ENCODE measurements at regions not wholly inside any gene's neighbourhood (a gene's known extent, or its start where the extent isn't known, plus 50 kb on each side); places are given as distances from the start of the nearest gene placed in this dataset.

DNA sequence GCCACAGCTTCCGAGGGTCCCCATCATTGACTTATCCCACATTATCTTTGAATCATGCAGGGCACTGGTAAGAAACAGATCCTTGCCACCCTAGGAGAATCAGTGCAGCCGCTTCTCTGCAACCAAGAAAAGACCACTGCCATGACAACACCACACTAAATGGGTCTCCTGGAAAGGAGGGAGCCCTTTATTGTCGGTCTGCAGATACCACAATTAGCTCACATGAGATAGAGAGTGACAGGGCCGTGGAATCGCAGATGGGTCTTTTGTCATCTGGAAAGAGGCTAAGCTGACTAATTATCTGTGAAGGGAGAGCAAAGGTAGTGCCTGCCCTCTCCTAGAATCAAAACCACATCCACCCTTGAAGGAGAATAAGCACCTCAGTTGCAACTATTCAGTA, 178.3 kb upstream of the MYO16 start:
- Mint-ChIP-seq H3K36me3 (no peaks in the 10 kb centered on the region), H3K9me3 (no peaks in the 10 kb centered on the region), H3K4me1 (ENCODE audit: unreplicated experiment) (no peaks in the 10 kb centered on the region), H3K27ac (no peak overlapping the region), H3K27me3 (no peaks in the 10 kb centered on the region), H3K4me3 (no peak overlapping the region)
- no peak for DNase-seq (ENCODE audit: extremely low spot score, unreplicated experiment)
- TF ChIP-seq, protein P1, sequence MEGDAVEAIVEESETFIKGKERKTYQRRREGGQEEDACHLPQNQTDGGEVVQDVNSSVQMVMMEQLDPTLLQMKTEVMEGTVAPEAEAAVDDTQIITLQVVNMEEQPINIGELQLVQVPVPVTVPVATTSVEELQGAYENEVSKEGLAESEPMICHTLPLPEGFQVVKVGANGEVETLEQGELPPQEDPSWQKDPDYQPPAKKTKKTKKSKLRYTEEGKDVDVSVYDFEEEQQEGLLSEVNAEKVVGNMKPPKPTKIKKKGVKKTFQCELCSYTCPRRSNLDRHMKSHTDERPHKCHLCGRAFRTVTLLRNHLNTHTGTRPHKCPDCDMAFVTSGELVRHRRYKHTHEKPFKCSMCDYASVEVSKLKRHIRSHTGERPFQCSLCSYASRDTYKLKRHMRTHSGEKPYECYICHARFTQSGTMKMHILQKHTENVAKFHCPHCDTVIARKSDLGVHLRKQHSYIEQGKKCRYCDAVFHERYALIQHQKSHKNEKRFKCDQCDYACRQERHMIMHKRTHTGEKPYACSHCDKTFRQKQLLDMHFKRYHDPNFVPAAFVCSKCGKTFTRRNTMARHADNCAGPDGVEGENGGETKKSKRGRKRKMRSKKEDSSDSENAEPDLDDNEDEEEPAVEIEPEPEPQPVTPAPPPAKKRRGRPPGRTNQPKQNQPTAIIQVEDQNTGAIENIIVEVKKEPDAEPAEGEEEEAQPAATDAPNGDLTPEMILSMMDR (conservative IDR thresholded peaks at IDR 0.05) = no peak

DNA sequence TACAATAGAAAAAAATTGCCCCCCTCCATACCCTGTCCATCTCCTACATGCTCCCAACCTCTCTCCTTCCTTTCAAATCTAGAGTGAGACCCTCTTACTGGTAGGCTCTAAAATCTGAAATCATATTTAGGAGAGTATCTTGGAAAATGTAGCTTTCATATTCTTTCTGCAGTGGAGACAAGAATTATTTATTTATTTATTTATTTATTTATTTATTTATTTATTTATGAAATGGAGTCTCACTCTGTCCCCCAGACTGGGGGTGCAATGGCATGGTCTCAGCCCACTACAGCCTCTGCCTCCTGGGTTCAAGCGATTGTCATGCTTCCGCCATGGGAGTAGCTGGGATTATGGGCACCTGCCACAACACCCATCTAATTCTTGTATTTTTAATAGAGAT, 174.1 kb upstream of the MYO16 start:
- Mint-ChIP-seq H3K4me1 (ENCODE audit: unreplicated experiment) (no peaks in the 10 kb centered on the region), H3K27me3 (no peaks in the 10 kb centered on the region), H3K9me3 (no peaks in the 10 kb centered on the region), H3K36me3 (no peaks in the 10 kb centered on the region), H3K4me3 (no peak overlapping the region), H3K27ac (no peak overlapping the region)
- TF ChIP-seq, protein P1 (conservative IDR thresholded peaks at IDR 0.05) = no peak
- DNase-seq (ENCODE audit: extremely low spot score, unreplicated experiment) = no peak

DNA sequence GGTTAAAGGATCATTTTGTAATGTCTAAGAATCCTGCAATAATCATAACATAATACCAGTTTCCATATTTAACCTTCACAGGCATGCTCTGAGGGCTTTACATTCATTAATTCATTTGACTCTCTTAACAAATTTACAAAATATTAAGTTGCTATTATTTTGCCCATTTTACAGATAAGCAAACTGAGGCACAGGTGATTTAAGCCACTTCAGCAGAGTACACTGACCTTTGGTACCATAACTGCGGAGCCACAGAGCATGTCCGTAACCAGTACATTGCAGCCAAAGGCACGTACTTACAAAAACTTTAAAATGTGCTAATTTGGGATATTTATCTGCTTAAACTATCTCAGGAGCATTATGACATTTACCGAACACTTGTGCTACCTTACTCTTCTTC, 169.4 kb upstream of the MYO16 start:
- Mint-ChIP-seq H3K4me1 (ENCODE audit: unreplicated experiment) (no peaks in the 10 kb centered on the region), H3K36me3 (no peaks in the 10 kb centered on the region)

DNA sequence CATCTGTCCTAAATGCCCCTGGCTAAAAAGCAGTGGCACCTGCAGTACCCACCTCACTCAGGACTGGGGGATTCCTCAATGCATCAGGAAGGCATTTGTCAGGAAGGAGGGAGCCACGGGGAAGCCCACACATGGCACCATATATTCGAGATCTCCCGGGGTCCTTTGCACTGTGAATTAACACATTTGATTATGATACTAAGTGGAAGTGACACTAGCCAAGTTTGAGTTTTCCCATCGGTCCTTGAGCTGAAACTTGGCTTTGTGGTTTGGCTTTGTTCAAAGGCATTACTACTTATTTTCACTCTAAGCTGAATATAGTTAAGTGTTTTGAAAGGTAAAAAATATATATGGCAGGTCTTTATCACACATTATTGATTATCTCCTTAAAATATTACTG, 168.7 kb upstream of the MYO16 start:
- no peaks in the 10 kb centered on the region for H3K9me3 Mint-ChIP-seq

More for the DNA sequence above, 169.4 kb upstream of the MYO16 start:
- no peaks in the 10 kb centered on the region for H3K9me3 Mint-ChIP-seq
- TF ChIP-seq, protein P1 (conservative IDR thresholded peaks at IDR 0.05) = no peak
- H3K4me3 Mint-ChIP-seq = no peak overlapping the region
- no peak overlapping the region for H3K27ac Mint-ChIP-seq
- no peaks in the 10 kb centered on the region for H3K27me3 Mint-ChIP-seq
- no peak for DNase-seq (ENCODE audit: extremely low spot score, unreplicated experiment)

DNA sequence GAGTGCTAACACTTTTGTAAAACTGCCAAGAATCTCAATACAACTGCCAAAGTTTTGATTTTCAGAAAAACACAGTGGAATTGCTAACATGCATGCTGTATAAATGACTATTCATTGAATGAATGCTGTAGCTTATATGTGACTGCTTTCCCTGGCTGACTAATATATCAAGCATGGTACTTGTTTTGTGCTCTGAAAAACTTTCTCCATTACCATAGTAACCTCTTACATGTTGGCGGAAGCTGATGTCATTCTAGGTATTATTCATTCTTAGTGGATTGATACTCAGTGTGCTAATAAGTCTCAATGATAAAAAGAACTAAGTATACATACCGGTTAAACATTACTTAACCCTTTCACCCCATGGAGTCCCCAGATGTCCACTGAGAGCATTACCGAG, 166.1 kb upstream of the MYO16 start:
- TF ChIP-seq, protein P1 (conservative IDR thresholded peaks at IDR 0.05) = no peak
- Mint-ChIP-seq H3K27me3 (no peaks in the 10 kb centered on the region), H3K4me3 (no peak overlapping the region), H3K9me3 (no peaks in the 10 kb centered on the region), H3K36me3 (no peaks in the 10 kb centered on the region), H3K4me1 (ENCODE audit: unreplicated experiment) (no peaks in the 10 kb centered on the region), H3K27ac (no peak overlapping the region)
- no peak for DNase-seq (ENCODE audit: extremely low spot score, unreplicated experiment)

More for the DNA sequence above, 168.7 kb upstream of the MYO16 start:
- TF ChIP-seq, protein P1 (conservative IDR thresholded peaks at IDR 0.05) = no peak
- no peak for DNase-seq (ENCODE audit: extremely low spot score, unreplicated experiment)
- Mint-ChIP-seq H3K4me1 (ENCODE audit: unreplicated experiment) (no peaks in the 10 kb centered on the region), H3K36me3 (no peaks in the 10 kb centered on the region), H3K27ac (no peak overlapping the region), H3K27me3 (no peaks in the 10 kb centered on the region), H3K4me3 (no peak overlapping the region)

DNA sequence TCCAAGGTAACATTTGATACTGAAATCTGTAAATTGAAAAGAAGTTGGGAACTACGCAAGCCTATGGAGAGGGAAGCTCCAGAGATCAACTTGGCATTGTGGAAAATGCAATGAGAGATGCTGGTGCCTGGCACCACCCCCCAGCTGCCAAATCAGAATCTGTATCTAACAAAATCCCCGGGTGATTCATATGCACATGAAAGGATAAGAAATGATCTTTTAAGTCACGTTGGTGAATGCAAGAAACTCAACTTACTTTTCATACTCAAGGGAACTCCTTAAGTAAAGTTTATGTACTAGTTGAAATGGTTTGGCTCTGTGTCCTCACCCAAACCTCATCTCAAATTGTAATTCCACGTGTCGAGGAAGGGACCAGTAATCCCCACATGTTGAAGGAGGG, 158.5 kb upstream of the MYO16 start:
- TF ChIP-seq, protein P1 (conservative IDR thresholded peaks at IDR 0.05) = no peak
- no peak overlapping the region for H3K27ac Mint-ChIP-seq
- H3K27me3 Mint-ChIP-seq = peaks cover 4% of the 10 kb centered on the region

More for the DNA sequence above, 158.5 kb upstream of the MYO16 start:
- no peak overlapping the region for H3K4me3 Mint-ChIP-seq
- DNase-seq (ENCODE audit: extremely low spot score, unreplicated experiment) = no peak
- H3K9me3 Mint-ChIP-seq = peaks cover 5% of the 10 kb centered on the region
- H3K4me1 Mint-ChIP-seq (ENCODE audit: unreplicated experiment) = no peaks in the 10 kb centered on the region
- no peaks in the 10 kb centered on the region for H3K36me3 Mint-ChIP-seq

All from type B pancreatic cell (in vitro differentiated cells).